Left lung (tissue), 4 donors: ENCODE measurements at regions not wholly inside any gene's neighbourhood (a gene's known extent, or its start where the extent isn't known, plus 50 kb on each side); places are given as distances from the start of the nearest gene placed in this dataset.

Experiments
- ATAC-seq: fragments of 200-7000 bp; cut with Tn5 transposase; one replicate; pipeline ENCODE4 v1.9.1; 2020; ENCODE audit warnings: moderate library complexity
- DNase-seq, 4 donors: peaks; one replicate each; pipeline ENCODE4 v3.0.0-alpha.2; 2013 to 2020
- H3K27ac ChIP-seq, 2 donors: fragments of 200-600 bp; sonication (generic) in 1 of 2; one replicate each; pipeline versions ENCODE4 v1.5.0 to v1.8.0; 2020 to 2021
- H3K27me3 ChIP-seq, 2 donors: fragments of 200-600 bp; sonication (generic) in 1 of 2; one replicate each; pipeline versions ENCODE4 v1.5.0 to v1.8.0; 2020 to 2021
- H3K36me3 ChIP-seq, 2 donors: fragments of 200-600 bp; sonication (generic) in 1 of 2; one replicate each; pipeline versions ENCODE4 v1.5.0 to v1.8.0; 2020 to 2021
- H3K4me1 ChIP-seq, 2 donors: fragments of 200-600 bp; one replicate each; pipeline ENCODE4 v1.8.0; 2021
- H3K4me3 ChIP-seq, 2 donors: fragments of 200-600 bp; sonication (generic) in 1 of 2; one replicate each; pipeline versions ENCODE4 v1.5.0 to v1.8.0; 2020 to 2021; ENCODE audit warnings: mild to moderate bottlenecking in 1 of 2
- H3K9me3 ChIP-seq, 2 donors: fragments of 200-600 bp; sonication (generic) in 1 of 2; one replicate each; pipeline versions ENCODE4 v1.5.0 to v1.8.0; 2020 to 2021
- intact Hi-C, 2 donors: fragments of 100-400 bp; cut with DNase I; formaldehyde crosslinking; loops; one replicate each; pipeline versions ENCODE4 v1.11.2 to v1.14.2; 2022
- TF ChIP-seq, protein P1 (sequence below), 2 donors: fragments of 200-600 bp; sonication (generic) in 1 of 2; IDR thresholded peaks; one replicate each; pipeline versions ENCODE4 v1.5.0 to v1.8.0; 2021; ENCODE audit warnings: antibody characterized with exemption in 2 of 2
- donor health status: DM: no; HTN: yes; CAD: no.
- donor health status: DM: no; HTN: no; CAD: no.

DNA sequence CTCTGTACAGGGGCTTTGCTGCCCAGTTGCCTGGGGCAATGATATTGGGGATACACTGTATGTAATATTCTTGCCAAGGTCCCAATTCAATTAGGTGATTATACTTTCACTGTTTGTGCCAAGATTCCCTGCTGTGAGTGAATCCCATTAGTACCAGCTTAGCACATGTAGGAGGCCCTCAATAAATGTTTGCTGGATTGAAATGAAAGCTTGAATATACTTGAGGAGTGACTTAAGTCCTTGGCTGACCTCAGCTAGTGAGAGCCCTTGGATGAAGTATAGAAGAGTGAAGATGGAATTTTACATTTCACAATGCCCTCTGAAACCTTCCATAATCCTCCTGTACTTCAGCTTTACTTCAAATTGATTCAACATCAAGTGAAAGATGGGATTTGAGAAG is 102.9 kb downstream of the GATA6 start:
- no peaks in the 10 kb centered on the region for H3K27me3 ChIP-seq
- no peaks in the 10 kb centered on the region for H3K36me3 ChIP-seq
- intact Hi-C loops: no loop called here
- peaks cover 0 to 7% of the 10 kb centered on the region in 2 donors for H3K4me1 ChIP-seq
- TF ChIP-seq, protein P1, sequence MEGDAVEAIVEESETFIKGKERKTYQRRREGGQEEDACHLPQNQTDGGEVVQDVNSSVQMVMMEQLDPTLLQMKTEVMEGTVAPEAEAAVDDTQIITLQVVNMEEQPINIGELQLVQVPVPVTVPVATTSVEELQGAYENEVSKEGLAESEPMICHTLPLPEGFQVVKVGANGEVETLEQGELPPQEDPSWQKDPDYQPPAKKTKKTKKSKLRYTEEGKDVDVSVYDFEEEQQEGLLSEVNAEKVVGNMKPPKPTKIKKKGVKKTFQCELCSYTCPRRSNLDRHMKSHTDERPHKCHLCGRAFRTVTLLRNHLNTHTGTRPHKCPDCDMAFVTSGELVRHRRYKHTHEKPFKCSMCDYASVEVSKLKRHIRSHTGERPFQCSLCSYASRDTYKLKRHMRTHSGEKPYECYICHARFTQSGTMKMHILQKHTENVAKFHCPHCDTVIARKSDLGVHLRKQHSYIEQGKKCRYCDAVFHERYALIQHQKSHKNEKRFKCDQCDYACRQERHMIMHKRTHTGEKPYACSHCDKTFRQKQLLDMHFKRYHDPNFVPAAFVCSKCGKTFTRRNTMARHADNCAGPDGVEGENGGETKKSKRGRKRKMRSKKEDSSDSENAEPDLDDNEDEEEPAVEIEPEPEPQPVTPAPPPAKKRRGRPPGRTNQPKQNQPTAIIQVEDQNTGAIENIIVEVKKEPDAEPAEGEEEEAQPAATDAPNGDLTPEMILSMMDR (IDR thresholded peaks at IDR 0.05): no peak
- DNase-seq (no peak), ATAC-seq (peak; percentile 87)
- H3K4me3 ChIP-seq: no peak overlapping the region
- no peak overlapping the region for H3K27ac ChIP-seq
- no peaks in the 10 kb centered on the region for H3K9me3 ChIP-seq

DNA sequence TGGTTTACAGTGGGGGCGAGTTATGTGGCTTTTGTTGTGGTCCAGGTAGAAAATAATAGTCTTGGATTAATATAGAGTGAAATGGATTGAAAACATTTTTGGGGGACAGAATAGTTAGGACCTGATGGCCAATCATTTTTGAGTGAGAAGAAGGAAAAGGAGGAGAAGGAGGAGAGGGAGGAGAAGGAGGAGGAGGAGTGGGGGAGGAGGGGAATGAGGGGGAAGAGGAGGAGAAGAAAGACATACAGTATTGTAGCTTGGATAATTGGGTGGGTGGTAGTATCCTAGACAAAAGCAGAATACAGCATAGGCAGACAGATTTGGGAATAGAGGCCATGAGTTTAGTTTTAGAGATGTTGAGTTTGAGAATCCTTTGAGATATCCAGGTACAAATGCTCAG is 101.6 kb downstream of the GATA6 start:
- ATAC-seq (no peak), DNase-seq (no peak)
- H3K27me3 ChIP-seq: no peaks in the 10 kb centered on the region
- H3K9me3 ChIP-seq: no peaks in the 10 kb centered on the region
- intact Hi-C loops: no loop called here
- TF ChIP-seq, protein P1 (IDR thresholded peaks at IDR 0.05): no peak
- no peak overlapping the region for H3K4me3 ChIP-seq
- H3K27ac ChIP-seq: no peak overlapping the region
- H3K4me1 ChIP-seq: peaks cover 0 to 1% of the 10 kb centered on the region in 2 donors
- no peaks in the 10 kb centered on the region for H3K36me3 ChIP-seq

DNA sequence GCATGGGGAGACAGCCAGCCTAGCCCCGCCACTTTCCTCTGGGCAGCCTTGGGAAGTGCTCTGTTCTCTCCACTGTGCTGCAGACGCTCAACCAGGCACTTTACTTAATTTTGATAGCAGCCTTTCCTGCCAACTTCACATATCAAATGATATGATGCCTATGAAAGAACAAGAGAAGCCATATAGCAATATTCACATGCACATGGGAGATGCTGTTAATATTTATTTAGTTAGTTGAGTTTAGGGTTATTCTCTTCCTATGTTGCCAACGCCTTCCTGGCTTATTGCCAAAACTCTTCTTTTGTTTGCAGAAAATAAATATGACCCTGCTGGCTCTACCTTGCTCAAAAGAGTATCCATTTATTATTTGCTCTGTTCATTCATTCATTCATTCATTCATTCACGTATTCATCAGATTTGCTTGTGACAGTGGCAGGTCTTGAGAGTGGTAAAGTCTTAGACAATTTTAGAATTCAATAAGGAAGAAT is 99.3 kb downstream of the GATA6 start:
- no peak for DNase-seq
- TF ChIP-seq, protein P1 (IDR thresholded peaks at IDR 0.05): no peak
- Histone ChIP-seq H3K9me3 (no peaks in the 10 kb centered on the region), H3K4me1 (no peaks in the 10 kb centered on the region), H3K4me3 (no peak overlapping the region), H3K36me3 (no peaks in the 10 kb centered on the region), H3K27ac (no peak overlapping the region), H3K27me3 (no peaks in the 10 kb centered on the region)
- no peak for ATAC-seq
- intact Hi-C loops: no loop called here

DNA sequence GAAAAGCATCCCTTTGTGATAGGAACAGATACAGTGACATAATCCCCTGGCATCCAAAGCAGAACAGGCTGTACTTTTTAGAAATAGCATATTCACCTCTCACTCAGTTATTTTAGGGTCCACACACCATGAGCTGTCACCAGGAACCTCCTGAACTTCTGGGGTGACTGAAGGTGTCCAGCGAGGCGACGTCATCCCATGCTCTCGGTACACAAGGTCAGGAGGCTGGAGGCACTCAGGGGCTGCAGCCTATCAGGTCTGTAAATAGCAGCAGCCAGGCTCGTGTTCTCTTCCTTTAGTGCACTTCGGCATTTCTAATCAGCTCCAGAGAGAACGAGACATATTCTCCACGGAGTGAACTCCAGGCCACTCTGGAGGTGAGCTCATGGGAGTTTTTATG is 98.3 kb downstream of the GATA6 start:
- TF ChIP-seq, protein P1 (IDR thresholded peaks at IDR 0.05): no peak
- intact Hi-C loops: no loop called here
- no peaks in the 10 kb centered on the region for H3K36me3 ChIP-seq
- DNase-seq (no peak), ATAC-seq (peak; percentile 54)
- no peaks in the 10 kb centered on the region for H3K4me1 ChIP-seq
- H3K4me3 ChIP-seq: no peak overlapping the region
- H3K27ac ChIP-seq: no peak overlapping the region
- H3K27me3 ChIP-seq: no peaks in the 10 kb centered on the region
- H3K9me3 ChIP-seq: no peaks in the 10 kb centered on the region

DNA sequence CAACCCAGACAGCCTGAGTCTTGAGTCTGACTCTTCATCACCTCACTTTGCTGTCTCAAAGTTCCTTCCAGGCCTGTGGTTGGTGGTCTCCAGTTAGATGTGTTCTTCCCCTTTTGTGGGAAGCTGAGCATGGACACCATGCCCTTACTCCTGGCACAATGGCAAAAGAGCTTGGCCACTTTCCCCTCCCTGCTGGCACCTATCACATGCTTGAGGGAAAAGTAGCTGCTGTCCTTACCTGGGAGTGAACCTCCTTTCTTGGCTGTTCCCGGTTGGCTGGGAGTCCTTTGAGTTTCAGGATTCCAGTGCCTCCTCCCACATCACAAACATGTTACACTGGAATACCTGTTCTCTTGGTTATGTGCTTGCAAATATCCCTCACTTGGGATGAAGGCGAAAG is 97.8 kb downstream of the GATA6 start:
- DNase-seq (no peak), ATAC-seq (no peak)
- H3K9me3 ChIP-seq: no peaks in the 10 kb centered on the region
- H3K4me3 ChIP-seq: no peak overlapping the region
- no peaks in the 10 kb centered on the region for H3K4me1 ChIP-seq
- no peaks in the 10 kb centered on the region for H3K27me3 ChIP-seq
- H3K27ac ChIP-seq: no peak overlapping the region
- intact Hi-C loops: no loop called here
- TF ChIP-seq, protein P1 (IDR thresholded peaks at IDR 0.05): no peak
- H3K36me3 ChIP-seq: no peaks in the 10 kb centered on the region
